ENCODE measurements at regions not wholly inside any gene's neighbourhood (a gene's known extent, or its start where the extent isn't known, plus 50 kb on each side); places are given as distances from the start of the nearest gene placed in this dataset.
"Not testable (repeated sequence)": the region's sequence is repeated elsewhere in the genome, so short reads cannot be mapped to it uniquely, and the experiment has no call there.

- no peak for DNase-seq
Observed at GRCh38 chr2:2782007-2782406, 450.9 kb upstream of the MYT1L start.

GRCh38 chr2:2779727-2780126 lies 448.7 kb upstream of the MYT1L start:
- DNase-seq, result no peak

- DNase-seq, result no peak
Observed at GRCh38 chr2:2777876-2778275, 446.8 kb upstream of the MYT1L start.

GRCh38 chr2:2777213-2777612 lies 446.1 kb upstream of the MYT1L start:
- no peak for DNase-seq

- no peak for DNase-seq
Observed at GRCh38 chr2:2775018-2775417, 443.9 kb upstream of the MYT1L start.

- DNase-seq, result no peak
Observed at GRCh38 chr2:2773692-2774091, 442.6 kb upstream of the MYT1L start.

- DNase-seq, result not testable (repeated sequence)
Observed at GRCh38 chr2:2773080-2773479, 442.0 kb upstream of the MYT1L start.

- DNase-seq, result no peak
Observed at GRCh38 chr2:2771721-2772411, 440.8 kb upstream of the MYT1L start.

- no peak for DNase-seq
Observed at GRCh38 chr2:2769481-2770431, 438.7 kb upstream of the MYT1L start.

- no peak for DNase-seq
Observed at GRCh38 chr2:2768476-2768875, 437.4 kb upstream of the MYT1L start.

- DNase-seq, result no peak
Observed at GRCh38 chr2:2767837-2768236, 436.8 kb upstream of the MYT1L start.

- no peak for DNase-seq
Observed at GRCh38 chr2:2765839-2766495, 434.9 kb upstream of the MYT1L start.

- DNase-seq, result no peak
Observed at GRCh38 chr2:2765176-2765800, 434.2 kb upstream of the MYT1L start.

- DNase-seq, result no peak
Observed at GRCh38 chr2:2764739-2765138, 433.7 kb upstream of the MYT1L start.

GRCh38 chr2:2764001-2764355 lies 432.9 kb upstream of the MYT1L start:
- DNase-seq, result no peak

GRCh38 chr2:2763351-2764000 lies 432.4 kb upstream of the MYT1L start:
- no peak for DNase-seq

GRCh38 chr2:2762913-2763312 lies 431.8 kb upstream of the MYT1L start:
- no peak for DNase-seq

GRCh38 chr2:2762166-2762908 lies 431.3 kb upstream of the MYT1L start:
- no peak for DNase-seq

GRCh38 chr2:2758793-2759367 lies 427.8 kb upstream of the MYT1L start:
- DNase-seq, result no peak

GRCh38 chr2:2757764-2758163 lies 426.7 kb upstream of the MYT1L start:
- no peak for DNase-seq

GRCh38 chr2:2756886-2757285 lies 425.8 kb upstream of the MYT1L start:
- DNase-seq, result no peak

GRCh38 chr2:2755990-2756389 lies 424.9 kb upstream of the MYT1L start:
- DNase-seq, result no peak
